ENCODE measurements at regions not wholly inside any gene's neighbourhood (a gene's known extent, or its start where the extent isn't known, plus 50 kb on each side); places are given as distances from the start of the nearest gene placed in this dataset.

DNA sequence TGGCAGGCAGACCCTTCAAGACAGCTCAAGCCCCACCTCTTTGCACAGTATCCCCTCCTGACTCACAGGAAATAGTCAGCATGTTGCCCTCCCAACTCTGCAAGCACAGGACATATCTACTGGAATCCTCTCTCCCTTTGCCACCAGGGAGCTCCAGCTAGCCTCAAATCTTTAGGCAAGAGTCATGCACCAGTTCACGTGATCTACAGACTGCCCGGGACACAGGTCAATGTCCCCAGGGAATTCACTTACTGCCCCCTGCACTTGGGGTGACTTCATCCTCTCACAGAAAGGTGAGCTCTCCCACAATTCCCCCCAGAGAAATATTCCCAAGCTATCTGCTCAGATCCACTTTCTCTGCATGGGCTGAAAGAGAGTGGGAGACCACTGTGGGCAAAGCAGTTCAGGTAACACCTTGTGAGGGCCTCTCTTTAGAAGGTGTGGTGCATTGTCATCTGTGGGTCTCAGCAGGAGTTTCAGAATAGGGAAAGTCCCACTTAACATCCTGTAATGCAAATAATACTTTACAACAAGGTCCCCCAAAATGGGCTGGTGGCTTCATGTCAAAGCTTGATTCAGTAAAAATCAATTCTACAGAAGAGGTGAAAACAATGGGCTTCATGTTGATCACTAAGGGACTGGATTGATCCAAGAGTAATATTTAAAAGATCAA lies 129.9 kb downstream of the NOC3L start:
- TF ChIP-seq POLR2AphosphoS5 (IDR thresholded peaks at IDR 0.05; ENCODE audit: low read depth) (no peak), EZH2phosphoT487 (IDR thresholded peaks at IDR 0.05; ENCODE audit: unreplicated experiment) (no peak), EZH2 (IDR thresholded peaks at IDR 0.05; ENCODE audit: low read depth, unreplicated experiment) (no peak), JUNB (IDR thresholded peaks at IDR 0.05; ENCODE audit: unreplicated experiment) (no peak), STAT1 (IDR thresholded peaks at IDR 0.05; ENCODE audit: unreplicated experiment) (no peak)
- TF ChIP-seq, protein P1, sequence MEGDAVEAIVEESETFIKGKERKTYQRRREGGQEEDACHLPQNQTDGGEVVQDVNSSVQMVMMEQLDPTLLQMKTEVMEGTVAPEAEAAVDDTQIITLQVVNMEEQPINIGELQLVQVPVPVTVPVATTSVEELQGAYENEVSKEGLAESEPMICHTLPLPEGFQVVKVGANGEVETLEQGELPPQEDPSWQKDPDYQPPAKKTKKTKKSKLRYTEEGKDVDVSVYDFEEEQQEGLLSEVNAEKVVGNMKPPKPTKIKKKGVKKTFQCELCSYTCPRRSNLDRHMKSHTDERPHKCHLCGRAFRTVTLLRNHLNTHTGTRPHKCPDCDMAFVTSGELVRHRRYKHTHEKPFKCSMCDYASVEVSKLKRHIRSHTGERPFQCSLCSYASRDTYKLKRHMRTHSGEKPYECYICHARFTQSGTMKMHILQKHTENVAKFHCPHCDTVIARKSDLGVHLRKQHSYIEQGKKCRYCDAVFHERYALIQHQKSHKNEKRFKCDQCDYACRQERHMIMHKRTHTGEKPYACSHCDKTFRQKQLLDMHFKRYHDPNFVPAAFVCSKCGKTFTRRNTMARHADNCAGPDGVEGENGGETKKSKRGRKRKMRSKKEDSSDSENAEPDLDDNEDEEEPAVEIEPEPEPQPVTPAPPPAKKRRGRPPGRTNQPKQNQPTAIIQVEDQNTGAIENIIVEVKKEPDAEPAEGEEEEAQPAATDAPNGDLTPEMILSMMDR (conservative IDR thresholded peaks at IDR 0.05; ENCODE audit: low read depth in 2 of 2) = 0 out of 4 replicates have a peak, but pooled peaks of 1 of the 2 experiments have one; percentile 8
- TF ChIP-seq, protein P2, sequence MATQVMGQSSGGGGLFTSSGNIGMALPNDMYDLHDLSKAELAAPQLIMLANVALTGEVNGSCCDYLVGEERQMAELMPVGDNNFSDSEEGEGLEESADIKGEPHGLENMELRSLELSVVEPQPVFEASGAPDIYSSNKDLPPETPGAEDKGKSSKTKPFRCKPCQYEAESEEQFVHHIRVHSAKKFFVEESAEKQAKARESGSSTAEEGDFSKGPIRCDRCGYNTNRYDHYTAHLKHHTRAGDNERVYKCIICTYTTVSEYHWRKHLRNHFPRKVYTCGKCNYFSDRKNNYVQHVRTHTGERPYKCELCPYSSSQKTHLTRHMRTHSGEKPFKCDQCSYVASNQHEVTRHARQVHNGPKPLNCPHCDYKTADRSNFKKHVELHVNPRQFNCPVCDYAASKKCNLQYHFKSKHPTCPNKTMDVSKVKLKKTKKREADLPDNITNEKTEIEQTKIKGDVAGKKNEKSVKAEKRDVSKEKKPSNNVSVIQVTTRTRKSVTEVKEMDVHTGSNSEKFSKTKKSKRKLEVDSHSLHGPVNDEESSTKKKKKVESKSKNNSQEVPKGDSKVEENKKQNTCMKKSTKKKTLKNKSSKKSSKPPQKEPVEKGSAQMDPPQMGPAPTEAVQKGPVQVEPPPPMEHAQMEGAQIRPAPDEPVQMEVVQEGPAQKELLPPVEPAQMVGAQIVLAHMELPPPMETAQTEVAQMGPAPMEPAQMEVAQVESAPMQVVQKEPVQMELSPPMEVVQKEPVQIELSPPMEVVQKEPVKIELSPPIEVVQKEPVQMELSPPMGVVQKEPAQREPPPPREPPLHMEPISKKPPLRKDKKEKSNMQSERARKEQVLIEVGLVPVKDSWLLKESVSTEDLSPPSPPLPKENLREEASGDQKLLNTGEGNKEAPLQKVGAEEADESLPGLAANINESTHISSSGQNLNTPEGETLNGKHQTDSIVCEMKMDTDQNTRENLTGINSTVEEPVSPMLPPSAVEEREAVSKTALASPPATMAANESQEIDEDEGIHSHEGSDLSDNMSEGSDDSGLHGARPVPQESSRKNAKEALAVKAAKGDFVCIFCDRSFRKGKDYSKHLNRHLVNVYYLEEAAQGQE (IDR thresholded peaks at IDR 0.05; ENCODE audit: unreplicated experiment) = no peak

Data from GM23338 (cell line).